Smooth muscle cell (in vitro differentiated cells): ENCODE measurements at regions not wholly inside any gene's neighbourhood (a gene's known extent, or its start where the extent isn't known, plus 50 kb on each side); places are given as distances from the start of the nearest gene placed in this dataset.

Source experiments
- DNase-seq: peaks from one replicate; lab custom pipeline; 2025; ENCODE audit not compliant: unreplicated experiment; lab: John Stamatoyannopoulos, UW
- H2AFZ ChIP-seq: fragments of 200-600 bp; sonication (generic); 2 replicates; pipeline ENCODE4 v1.6.0; 2016; ENCODE audit warnings: antibody characterized with exemption, low read depth, mild to moderate bottlenecking
- H3F3A ChIP-seq: fragments of 200-600 bp; sonication (generic); 2 replicates; pipeline ENCODE4 v1.6.0; 2017; ENCODE audit warnings: antibody characterized with exemption, low read depth
- H3K27ac ChIP-seq: fragments of 200-600 bp; sonication (generic); 2 replicates; pipeline ENCODE4 v1.5.1; 2016; ENCODE audit warnings: low read depth, mild to moderate bottlenecking
- H3K27me3 ChIP-seq: fragments of 200-600 bp; sonication (generic); 2 replicates; pipeline ENCODE4 v1.6.1; 2016; ENCODE audit warnings: low read depth, mild to moderate bottlenecking
- H3K36me3 ChIP-seq: fragments of 200-600 bp; sonication (generic); 2 replicates; pipeline ENCODE4 v1.5.1; 2016; ENCODE audit warnings: low read depth
- H3K4me1 ChIP-seq: fragments of 200-600 bp; sonication (generic); 2 replicates; pipeline ENCODE4 v1.5.1; 2016; ENCODE audit warnings: low read depth
- H3K4me2 ChIP-seq: fragments of 200-600 bp; sonication (generic); 2 replicates; pipeline ENCODE4 v1.6.0; 2016; ENCODE audit warnings: mild to moderate bottlenecking
- H3K4me3 ChIP-seq: fragments of 200-600 bp; sonication (generic); 2 replicates; pipeline ENCODE4 v1.5.1; 2016; ENCODE audit warnings: mild to moderate bottlenecking
- H3K79me2 ChIP-seq: fragments of 200-600 bp; sonication (generic); 2 replicates; pipeline ENCODE4 v1.6.0; 2016; ENCODE audit warnings: low read depth, mild to moderate bottlenecking
- H3K9ac ChIP-seq: fragments of 200-600 bp; sonication (generic); 2 replicates; pipeline ENCODE4 v1.6.0; 2016; ENCODE audit warnings: low read depth
- H3K9me3 ChIP-seq: fragments of 200-600 bp; sonication (generic); replicated peaks from 2 replicates; pipeline ENCODE4 v1.5.1; 2016; ENCODE audit warnings: low read depth
- H4K20me1 ChIP-seq: fragments of 200-600 bp; sonication (generic); 2 replicates; pipeline ENCODE4 v1.6.0; 2016; ENCODE audit warnings: low read depth
- CTCF ChIP-seq: fragments of 200-600 bp; sonication (generic); IDR thresholded peaks from 2 replicates; pipeline ENCODE4 v1.5.1; 2017; ENCODE audit warnings: borderline replicate concordance, mild to moderate bottlenecking, antibody characterized with exemption; ENCODE audit not compliant: insufficient read depth, poor library complexity, severe bottlenecking
- whole genome bisulfite sequencing: methylation state at CpG from one replicate; pipeline ENCODE4 v1.1.7; 2016; ENCODE audit warnings: low lambda C conversion rate; 5-methylcytosine and 5-hydroxymethylcytosine counted together

GRCh38 chr4:158995040-158995439, 107.8 kb upstream of the RAPGEF2 start:
- H2AFZ ChIP-seq: no peak overlapping the region
- H3K9ac ChIP-seq: no peak overlapping the region
- no peak overlapping the region for H3K4me3 ChIP-seq
- no peak overlapping the region for H3K27ac ChIP-seq
- no peak for TF ChIP-seq CTCF
- H3K79me2 ChIP-seq: no peaks in the 10 kb centered on the region
- no peaks in the 10 kb centered on the region for H3K36me3 ChIP-seq
- H3K9me3 ChIP-seq: no peaks in the 10 kb centered on the region
- H3K4me1 ChIP-seq: peaks cover 6% of the 10 kb centered on the region
- no peaks in the 10 kb centered on the region for H4K20me1 ChIP-seq
- no peaks in the 10 kb centered on the region for H3F3A ChIP-seq
- H3K4me2 ChIP-seq: no peak overlapping the region
- no peaks in the 10 kb centered on the region for H3K27me3 ChIP-seq
- WGBS: 91% methylated on average over 2 of the region's 2 CpGs
- no peak for DNase-seq

- Histone ChIP-seq H3K36me3 (no peaks in the 10 kb centered on the region), H3K9ac (no peak overlapping the region), H3K27me3 (no peaks in the 10 kb centered on the region), H2AFZ (no peak overlapping the region), H3K4me2 (no peak overlapping the region), H3K9me3 (no peaks in the 10 kb centered on the region), H3K27ac (no peak overlapping the region), H3F3A (no peaks in the 10 kb centered on the region), H3K4me1 (peaks cover 6% of the 10 kb centered on the region), H3K4me3 (no peak overlapping the region), H3K79me2 (no peaks in the 10 kb centered on the region), H4K20me1 (no peaks in the 10 kb centered on the region)
- TF ChIP-seq CTCF: no peak
- WGBS: 80% methylated on average over 8 of the region's 8 CpGs
- DNase-seq: no peak
Measured at GRCh38 chr4:158995965-158996364, 106.9 kb upstream of the RAPGEF2 start.

- H3K9ac ChIP-seq: peak overlapping the region; percentile 29
- no peak for DNase-seq
Measured at GRCh38 chr4:158996669-158997074, 106.2 kb upstream of the RAPGEF2 start.

More at GRCh38 chr4:158996669-158997074, 106.2 kb upstream of the RAPGEF2 start:
- 9% methylated on average over 3 of the region's 3 CpGs for WGBS
- no peak overlapping the region for H3K4me3 ChIP-seq
- H2AFZ ChIP-seq: no peak overlapping the region
- no peaks in the 10 kb centered on the region for H3K36me3 ChIP-seq
- H3K9me3 ChIP-seq: no peaks in the 10 kb centered on the region
- H3K79me2 ChIP-seq: no peaks in the 10 kb centered on the region
- H3K27ac ChIP-seq: peak overlapping the region; percentile 84
- no peaks in the 10 kb centered on the region for H3K27me3 ChIP-seq
- H3K4me1 ChIP-seq: peaks cover 6% of the 10 kb centered on the region
- no peaks in the 10 kb centered on the region for H3F3A ChIP-seq
- H3K4me2 ChIP-seq: no peak overlapping the region
- TF ChIP-seq CTCF: no peak
- no peaks in the 10 kb centered on the region for H4K20me1 ChIP-seq
